ENCODE measurements at regions not wholly inside any gene's neighbourhood (a gene's known extent, or its start where the extent isn't known, plus 50 kb on each side); places are given as distances from the start of the nearest gene placed in this dataset.
"Not testable (repeated sequence)": the region's sequence is repeated elsewhere in the genome, so short reads cannot be mapped to it uniquely, and the experiment has no call there.

- no peak for DNase-seq (ENCODE audit: low read depth in 1 of 2, low spot score in 1 of 2)
These were observed 257.2 kb downstream of the NPHP4 start for GRCh38 chr1:5734996-5735395.

GRCh38 chr1:5734414-5734813 lies 257.8 kb downstream of the NPHP4 start:
- no peak for DNase-seq (ENCODE audit: low read depth in 1 of 2, low spot score in 1 of 2)

GRCh38 chr1:5733596-5733995 lies 258.6 kb downstream of the NPHP4 start:
- DNase-seq (ENCODE audit: low read depth in 1 of 2, low spot score in 1 of 2), result no peak

- DNase-seq (ENCODE audit: low read depth in 1 of 2, low spot score in 1 of 2), result no peak
These were observed 261.2 kb downstream of the NPHP4 start for GRCh38 chr1:5731110-5731423.

GRCh38 chr1:5730272-5731109 lies 261.7 kb downstream of the NPHP4 start:
- DNase-seq (ENCODE audit: low read depth in 1 of 2, low spot score in 1 of 2), result no peak

- DNase-seq (ENCODE audit: low read depth in 1 of 2, low spot score in 1 of 2), result no peak
These were observed 262.5 kb downstream of the NPHP4 start for GRCh38 chr1:5729636-5730145.

- DNase-seq (ENCODE audit: low read depth in 1 of 2, low spot score in 1 of 2), result no peak
These were observed 263.4 kb downstream of the NPHP4 start for GRCh38 chr1:5728663-5729355.

GRCh38 chr1:5727871-5728643 lies 264.2 kb downstream of the NPHP4 start:
- DNase-seq (ENCODE audit: low read depth in 1 of 2, low spot score in 1 of 2), result no peak

- DNase-seq (ENCODE audit: low read depth in 1 of 2, low spot score in 1 of 2), result no peak
These were observed 265.0 kb downstream of the NPHP4 start for GRCh38 chr1:5727191-5727590.

- not testable (repeated sequence) for DNase-seq (ENCODE audit: low read depth in 1 of 2, low spot score in 1 of 2)
These were observed 265.5 kb downstream of the NPHP4 start for GRCh38 chr1:5726586-5727184.

GRCh38 chr1:5725855-5726585 lies 266.2 kb downstream of the NPHP4 start:
- DNase-seq (ENCODE audit: low read depth in 1 of 2, low spot score in 1 of 2), result no peak

- no peak for DNase-seq (ENCODE audit: low read depth in 1 of 2, low spot score in 1 of 2)
These were observed 266.8 kb downstream of the NPHP4 start for GRCh38 chr1:5725406-5725805.

- DNase-seq (ENCODE audit: low read depth in 1 of 2, low spot score in 1 of 2), result no peak
These were observed 267.4 kb downstream of the NPHP4 start for GRCh38 chr1:5724847-5725246.

- no peak for DNase-seq (ENCODE audit: low read depth in 1 of 2, low spot score in 1 of 2)
These were observed 269.5 kb downstream of the NPHP4 start for GRCh38 chr1:5722635-5723164.

GRCh38 chr1:5721634-5722215 lies 270.5 kb downstream of the NPHP4 start:
- no peak for DNase-seq (ENCODE audit: low read depth in 1 of 2, low spot score in 1 of 2)

- no peak for DNase-seq (ENCODE audit: low read depth in 1 of 2, low spot score in 1 of 2)
These were observed 271.3 kb downstream of the NPHP4 start for GRCh38 chr1:5720936-5721335.

GRCh38 chr1:5720484-5720883 lies 271.7 kb downstream of the NPHP4 start:
- DNase-seq (ENCODE audit: low read depth in 1 of 2, low spot score in 1 of 2), result no peak

- DNase-seq (ENCODE audit: low read depth in 1 of 2, low spot score in 1 of 2), result no peak
These were observed 272.2 kb downstream of the NPHP4 start for GRCh38 chr1:5720045-5720444.

- no peak for DNase-seq (ENCODE audit: low read depth in 1 of 2, low spot score in 1 of 2)
These were observed 273.2 kb downstream of the NPHP4 start for GRCh38 chr1:5718831-5719632.
